ENCODE measurements at regions not wholly inside any gene's neighbourhood (a gene's known extent, or its start where the extent isn't known, plus 50 kb on each side); places are given as distances from the start of the nearest gene placed in this dataset.

DNA sequence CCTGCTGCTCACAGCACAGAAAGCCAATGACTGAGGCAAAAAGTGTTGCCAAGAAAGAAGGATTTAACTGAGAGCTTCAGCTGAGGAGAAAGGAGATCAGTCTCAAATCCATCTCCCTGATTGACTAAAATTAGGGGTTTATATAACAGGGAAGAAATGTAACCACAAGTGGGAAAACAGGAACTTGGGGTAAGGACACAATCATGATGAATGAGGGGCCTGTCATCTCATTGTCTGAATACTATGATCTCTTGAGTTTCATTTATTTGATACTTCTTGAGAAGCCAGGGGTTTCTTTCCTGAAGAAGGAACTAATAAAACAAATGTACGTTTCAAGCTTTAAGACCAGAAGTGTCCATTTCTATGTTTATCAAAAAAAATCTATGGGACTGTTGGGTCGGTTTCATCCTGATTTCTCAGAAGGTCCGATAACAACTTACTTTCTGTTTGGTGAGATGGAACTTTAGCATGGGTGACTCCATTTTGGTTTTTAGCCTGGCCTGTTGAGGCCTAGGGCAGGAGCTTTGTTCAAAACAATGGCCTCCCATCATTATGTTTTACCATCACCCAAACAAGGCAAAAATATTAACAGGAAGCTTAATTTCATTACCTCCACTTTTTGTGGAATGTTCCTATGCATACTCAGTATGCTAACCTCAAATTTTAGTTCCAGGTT, 76.6 kb upstream of the PIAS1 start:
- H3K27ac ChIP-seq (ENCODE audit: low read depth, low read length), result no peak overlapping the region
- Mint-ChIP-seq H3K9me3 (peaks cover 0 to 3% (median 0%) of the 10 kb centered on the region in 8 donors), H3K36me3 (no peaks in the 10 kb centered on the region), H3K27ac (no peak overlapping the region), H3K4me1 (no peaks in the 10 kb centered on the region), H3K4me3 (no peak overlapping the region), H3K27me3 (peaks cover 2 to 9% of the 10 kb centered on the region in 2 donors)
- H3K9me3 ChIP-seq (ENCODE audit: control insufficient read depth in 1 of 2, low read length in 2 of 2), result no peaks in the 10 kb centered on the region
- no peaks in the 10 kb centered on the region for H3K4me1 ChIP-seq (ENCODE audit: insufficient read depth, low read length)
- no peaks in the 10 kb centered on the region for H3K36me3 ChIP-seq (ENCODE audit: insufficient read depth, low read length)
- H3K27me3 ChIP-seq (ENCODE audit: insufficient read depth, low read length), result no peaks in the 10 kb centered on the region
- intact Hi-C loops (cut with micrococcal nuclease), result no loop called here
- no peak for DNase-seq
- POLR2A ChIA-PET (ENCODE audit: partially characterized antibody), result no interaction called here
- H3K4me3 ChIP-seq (ENCODE audit: low read length in 2 of 2), result no peak overlapping the region
- CTCF ChIA-PET (ENCODE audit: partially characterized antibody), result interaction anchor here (1.2 kb wide), 1 partner anchor 9 kb away, joined by 3 read pairs; no protein-coding TSS in a partner anchor

DNA sequence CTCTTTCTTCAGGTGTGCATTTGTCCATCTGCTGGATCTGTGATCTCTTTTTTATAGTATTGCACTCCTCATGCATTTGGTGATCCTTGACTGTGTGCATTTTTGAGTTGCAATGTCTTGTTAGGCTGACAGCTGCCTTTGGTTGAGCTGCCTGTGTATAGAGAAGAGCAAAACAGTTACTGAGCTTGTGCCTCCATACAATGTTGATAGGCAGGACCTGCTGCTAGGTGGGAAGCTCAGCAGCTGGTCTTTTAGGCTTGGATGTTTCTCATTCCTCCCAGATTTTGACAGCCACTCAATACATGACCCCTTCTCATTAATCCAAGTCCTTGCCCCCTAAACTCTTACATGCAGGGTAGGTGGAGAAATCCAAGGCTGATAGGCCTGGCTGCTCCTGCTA, 74.8 kb upstream of the PIAS1 start:
- no peaks in the 10 kb centered on the region for H3K9me3 ChIP-seq (ENCODE audit: control insufficient read depth in 1 of 2, low read length in 2 of 2)
- no peaks in the 10 kb centered on the region for H3K36me3 ChIP-seq (ENCODE audit: insufficient read depth, low read length)
- Mint-ChIP-seq H3K4me1 (no peaks in the 10 kb centered on the region), H3K4me3 (no peak overlapping the region), H3K9me3 (peaks cover 0 to 3% (median 0%) of the 10 kb centered on the region in 8 donors), H3K36me3 (no peaks in the 10 kb centered on the region), H3K27ac (no peak overlapping the region), H3K27me3 (peaks cover 2 to 8% of the 10 kb centered on the region in 2 donors)
- ChIA-PET POLR2A (ENCODE audit: partially characterized antibody) (no interaction called here), CTCF (ENCODE audit: partially characterized antibody) (no interaction called here)
- H3K4me3 ChIP-seq (ENCODE audit: low read length in 2 of 2), result no peak overlapping the region
- intact Hi-C loops (cut with micrococcal nuclease), result no loop called here
- no peaks in the 10 kb centered on the region for H3K27me3 ChIP-seq (ENCODE audit: insufficient read depth, low read length)
- no peak overlapping the region for H3K27ac ChIP-seq (ENCODE audit: low read depth, low read length)
- H3K4me1 ChIP-seq (ENCODE audit: insufficient read depth, low read length), result no peaks in the 10 kb centered on the region
- DNase-seq, result no peak

DNA sequence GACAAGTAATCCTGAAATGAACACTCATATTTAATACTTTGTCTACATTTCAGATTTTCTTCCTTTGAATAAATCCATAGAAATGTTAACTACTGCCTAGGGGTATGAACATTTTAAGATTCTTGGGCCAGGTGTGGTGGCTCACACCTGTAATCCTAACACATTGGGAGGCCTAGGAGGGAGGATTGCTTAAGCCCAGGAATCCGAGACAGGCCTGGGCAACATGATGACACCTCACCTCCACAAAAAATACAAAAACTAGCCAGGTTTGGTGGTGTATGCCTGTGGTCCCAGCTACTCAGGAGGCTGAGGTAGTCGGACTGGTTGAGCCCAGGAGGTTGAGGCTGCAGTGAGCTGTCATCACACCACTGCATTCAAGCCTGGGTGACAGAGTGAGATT, 73.9 kb upstream of the PIAS1 start:
- H3K27me3 ChIP-seq (ENCODE audit: insufficient read depth, low read length), result no peaks in the 10 kb centered on the region
- ChIA-PET CTCF (ENCODE audit: partially characterized antibody) (no interaction called here), POLR2A (ENCODE audit: partially characterized antibody) (no interaction called here)
- Mint-ChIP-seq H3K27ac (no peak overlapping the region), H3K36me3 (no peaks in the 10 kb centered on the region), H3K4me3 (no peak overlapping the region), H3K27me3 (peaks cover 2 to 8% of the 10 kb centered on the region in 2 donors), H3K9me3 (peaks cover 0 to 3% (median 0%) of the 10 kb centered on the region in 8 donors), H3K4me1 (no peaks in the 10 kb centered on the region)
- H3K4me1 ChIP-seq (ENCODE audit: insufficient read depth, low read length), result no peaks in the 10 kb centered on the region
- H3K4me3 ChIP-seq (ENCODE audit: low read length in 2 of 2), result no peak overlapping the region
- H3K9me3 ChIP-seq (ENCODE audit: control insufficient read depth in 1 of 2, low read length in 2 of 2), result no peaks in the 10 kb centered on the region
- intact Hi-C loops (cut with micrococcal nuclease), result no loop called here
- H3K36me3 ChIP-seq (ENCODE audit: insufficient read depth, low read length), result no peaks in the 10 kb centered on the region
- no peak overlapping the region for H3K27ac ChIP-seq (ENCODE audit: low read depth, low read length)
- no peak for DNase-seq

DNA sequence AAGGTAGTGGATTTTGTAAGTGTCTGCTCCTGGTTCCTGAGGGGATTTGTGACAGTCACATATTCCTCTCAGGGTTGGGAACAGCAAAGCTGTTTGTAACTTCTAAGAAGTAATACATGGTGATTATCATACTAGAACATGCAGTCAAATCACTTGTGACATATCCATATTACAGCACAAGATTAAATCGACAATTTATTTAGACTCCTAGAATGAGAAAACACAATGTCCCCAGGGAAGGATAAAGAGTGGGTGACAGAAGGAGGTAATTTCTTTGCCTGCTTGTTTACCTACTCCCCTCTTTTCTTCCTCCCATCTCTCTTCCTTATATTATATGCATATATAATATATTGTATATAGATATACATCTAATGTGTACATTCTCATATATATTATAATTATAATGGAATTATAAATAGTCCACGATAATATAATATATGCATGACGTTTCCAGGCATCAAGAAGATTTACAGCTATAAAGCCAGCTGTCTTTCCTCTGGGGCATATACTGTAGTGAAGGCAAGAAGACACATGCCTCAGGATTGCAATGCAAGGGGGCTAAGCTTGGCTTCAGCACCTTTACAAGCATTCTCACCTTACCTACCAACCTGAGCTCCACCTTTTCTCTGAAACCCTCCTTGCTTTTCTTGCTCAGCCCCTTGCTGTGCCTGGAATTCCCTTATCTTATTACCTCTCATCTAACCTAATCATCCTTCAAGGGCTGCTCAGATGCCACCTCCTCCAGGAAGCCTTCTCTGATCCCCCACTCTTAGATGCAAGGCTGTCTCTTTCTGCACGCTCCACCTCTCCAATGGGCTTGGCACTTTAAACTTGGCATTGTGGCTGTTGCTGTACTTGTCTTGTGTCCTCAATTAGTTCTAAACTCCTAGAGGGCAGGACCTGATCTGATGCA, 73.1 kb upstream of the PIAS1 start:
- H3K36me3 Mint-ChIP-seq, result no peaks in the 10 kb centered on the region
- no peak for DNase-seq
- peaks cover 0 to 3% (median 0%) of the 10 kb centered on the region in 8 donors for H3K9me3 Mint-ChIP-seq
- intact Hi-C loops (cut with micrococcal nuclease), result no loop called here
- no peaks in the 10 kb centered on the region for H3K9me3 ChIP-seq (ENCODE audit: control insufficient read depth in 1 of 2, low read length in 2 of 2)
- no peak overlapping the region for H3K27ac Mint-ChIP-seq
- CTCF ChIA-PET (ENCODE audit: partially characterized antibody), result no interaction called here
- no peak overlapping the region for H3K4me3 ChIP-seq (ENCODE audit: low read length in 2 of 2)
- H3K4me3 Mint-ChIP-seq, result no peak overlapping the region
- H3K27me3 ChIP-seq (ENCODE audit: insufficient read depth, low read length), result no peaks in the 10 kb centered on the region
- no peaks in the 10 kb centered on the region for H3K36me3 ChIP-seq (ENCODE audit: insufficient read depth, low read length)
- no peaks in the 10 kb centered on the region for H3K4me1 ChIP-seq (ENCODE audit: insufficient read depth, low read length)
- no peaks in the 10 kb centered on the region for H3K4me1 Mint-ChIP-seq
- POLR2A ChIA-PET (ENCODE audit: partially characterized antibody), result no interaction called here
- peaks cover 1 to 8% of the 10 kb centered on the region in 2 donors for H3K27me3 Mint-ChIP-seq
- H3K27ac ChIP-seq (ENCODE audit: low read depth, low read length), result no peak overlapping the region

DNA sequence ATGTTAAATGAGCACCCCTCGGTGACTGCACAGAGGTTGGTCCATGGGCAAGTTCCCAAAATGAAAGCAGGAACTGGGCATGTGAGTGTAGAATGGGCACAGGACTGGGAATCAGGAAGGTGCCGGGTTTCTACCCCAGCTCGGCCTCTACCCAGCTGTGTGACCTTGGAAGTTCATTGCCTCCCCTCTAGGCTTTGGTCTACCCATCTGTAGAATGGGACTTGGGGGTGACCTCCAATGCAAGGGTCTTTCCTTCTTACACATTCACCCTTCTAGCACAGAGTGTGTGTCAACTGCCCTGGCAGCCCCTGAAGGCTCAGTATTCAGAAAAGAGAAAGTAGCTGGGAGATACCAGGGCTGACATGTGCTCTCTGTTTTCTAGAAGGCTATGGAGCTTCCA, 72.3 kb upstream of the PIAS1 start:
- Histone ChIP-seq H3K27ac (ENCODE audit: low read depth, low read length) (no peak overlapping the region), H3K4me3 (ENCODE audit: low read length in 2 of 2) (no peak overlapping the region), H3K36me3 (ENCODE audit: insufficient read depth, low read length) (no peaks in the 10 kb centered on the region), H3K27me3 (ENCODE audit: insufficient read depth, low read length) (no peaks in the 10 kb centered on the region), H3K4me1 (ENCODE audit: insufficient read depth, low read length) (no peaks in the 10 kb centered on the region), H3K9me3 (ENCODE audit: control insufficient read depth in 1 of 2, low read length in 2 of 2) (no peaks in the 10 kb centered on the region)
- no peak overlapping the region for H3K4me3 Mint-ChIP-seq
- H3K27me3 Mint-ChIP-seq, result peaks cover 0 to 5% of the 10 kb centered on the region in 2 donors
- peaks cover 0 to 3% (median 0%) of the 10 kb centered on the region in 8 donors for H3K9me3 Mint-ChIP-seq
- no peak for DNase-seq
- no peaks in the 10 kb centered on the region for H3K4me1 Mint-ChIP-seq
- intact Hi-C loops (cut with micrococcal nuclease), result no loop called here
- no peak overlapping the region for H3K27ac Mint-ChIP-seq
- POLR2A ChIA-PET (ENCODE audit: partially characterized antibody), result no interaction called here
- no peaks in the 10 kb centered on the region for H3K36me3 Mint-ChIP-seq
- CTCF ChIA-PET (ENCODE audit: partially characterized antibody), result no interaction called here

DNA sequence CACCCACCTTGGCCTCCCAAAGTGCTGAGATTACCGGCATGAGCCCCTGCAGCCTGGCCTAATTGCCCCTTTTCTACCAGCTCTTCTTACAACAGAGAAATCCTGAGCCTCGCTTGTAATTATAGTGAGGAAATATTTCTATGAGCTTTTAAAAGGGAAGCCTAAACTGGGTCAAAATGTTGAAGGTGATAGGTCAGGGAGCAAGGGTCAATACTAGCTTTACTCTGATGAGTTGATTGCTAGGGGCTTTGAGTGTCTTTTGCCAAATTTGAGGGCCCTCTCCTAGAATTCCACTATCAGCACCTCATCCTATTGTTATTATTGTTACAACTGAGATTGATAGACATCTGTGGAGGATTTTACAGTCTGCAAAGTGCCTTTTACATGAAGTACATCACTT, 62.4 kb upstream of the PIAS1 start:
- ChIA-PET POLR2A (ENCODE audit: partially characterized antibody) (no interaction called here), CTCF (ENCODE audit: partially characterized antibody) (no interaction called here)
- Mint-ChIP-seq H3K9me3 (no peaks in the 10 kb centered on the region), H3K27ac (no peak overlapping the region), H3K4me3 (no peak overlapping the region), H3K36me3 (no peaks in the 10 kb centered on the region), H3K4me1 (no peaks in the 10 kb centered on the region), H3K27me3 (peaks cover 1 to 9% of the 10 kb centered on the region in 2 donors)
- H3K4me3 ChIP-seq (ENCODE audit: low read length in 2 of 2), result no peak overlapping the region
- no peaks in the 10 kb centered on the region for H3K4me1 ChIP-seq (ENCODE audit: insufficient read depth, low read length)
- intact Hi-C loops (cut with micrococcal nuclease), result no loop called here
- DNase-seq, result no peak
- H3K9me3 ChIP-seq (ENCODE audit: control insufficient read depth in 1 of 2, low read length in 2 of 2), result no peaks in the 10 kb centered on the region
- H3K27ac ChIP-seq (ENCODE audit: low read depth, low read length), result no peak overlapping the region
- H3K27me3 ChIP-seq (ENCODE audit: insufficient read depth, low read length), result no peaks in the 10 kb centered on the region
- H3K36me3 ChIP-seq (ENCODE audit: insufficient read depth, low read length), result no peaks in the 10 kb centered on the region

DNA sequence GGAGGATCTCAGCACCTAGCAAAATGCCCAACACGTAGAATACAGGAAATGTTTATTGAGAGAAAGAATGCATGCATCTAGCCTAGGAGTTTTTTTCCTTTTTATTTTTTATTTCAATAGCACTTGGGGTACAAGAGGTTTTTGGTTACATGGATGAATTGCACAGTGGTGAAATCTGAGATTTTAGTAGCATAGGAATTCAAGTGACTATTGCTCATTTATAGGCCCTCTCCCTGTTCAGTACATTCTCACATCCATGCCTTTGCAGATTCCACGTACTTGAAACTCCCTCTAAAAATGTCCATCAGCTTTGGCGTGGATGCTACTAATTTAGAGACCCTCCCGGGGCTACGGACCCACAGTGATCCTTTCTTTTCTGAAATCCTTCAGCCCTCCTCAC, 61.7 kb upstream of the PIAS1 start:
- Histone ChIP-seq H3K9me3 (ENCODE audit: control insufficient read depth in 1 of 2, low read length in 2 of 2) (no peaks in the 10 kb centered on the region), H3K36me3 (ENCODE audit: insufficient read depth, low read length) (no peaks in the 10 kb centered on the region), H3K4me1 (ENCODE audit: insufficient read depth, low read length) (no peaks in the 10 kb centered on the region), H3K27me3 (ENCODE audit: insufficient read depth, low read length) (no peaks in the 10 kb centered on the region), H3K4me3 (ENCODE audit: low read length in 2 of 2) (no peak overlapping the region), H3K27ac (ENCODE audit: low read depth, low read length) (no peak overlapping the region)
- H3K4me3 Mint-ChIP-seq, result no peak overlapping the region
- no peaks in the 10 kb centered on the region for H3K36me3 Mint-ChIP-seq
- intact Hi-C loops (cut with micrococcal nuclease), result no loop called here
- no peaks in the 10 kb centered on the region for H3K4me1 Mint-ChIP-seq
- H3K27ac Mint-ChIP-seq, result no peak overlapping the region
- H3K27me3 Mint-ChIP-seq, result peaks cover under 1 to 9% of the 10 kb centered on the region in 2 donors
- POLR2A ChIA-PET (ENCODE audit: partially characterized antibody), result no interaction called here
- H3K9me3 Mint-ChIP-seq, result no peaks in the 10 kb centered on the region
- DNase-seq, result no peak
- CTCF ChIA-PET (ENCODE audit: partially characterized antibody), result no interaction called here
